NOMO-1 treated with dmso at 0.1 percent for 144 hours (cell line): ENCODE measurements at regions not wholly inside any gene's neighbourhood (a gene's known extent, or its start where the extent isn't known, plus 50 kb on each side); places are given as distances from the start of the nearest gene placed in this dataset.
A peak's percentile ranks its signal among the peaks of the same experiment; 100 is the strongest.

Source experiments
- DNase-seq: peaks from one replicate; lab custom pipeline; 2025; ENCODE audit not compliant: unreplicated experiment; lab: John Stamatoyannopoulos, UW

DNA sequence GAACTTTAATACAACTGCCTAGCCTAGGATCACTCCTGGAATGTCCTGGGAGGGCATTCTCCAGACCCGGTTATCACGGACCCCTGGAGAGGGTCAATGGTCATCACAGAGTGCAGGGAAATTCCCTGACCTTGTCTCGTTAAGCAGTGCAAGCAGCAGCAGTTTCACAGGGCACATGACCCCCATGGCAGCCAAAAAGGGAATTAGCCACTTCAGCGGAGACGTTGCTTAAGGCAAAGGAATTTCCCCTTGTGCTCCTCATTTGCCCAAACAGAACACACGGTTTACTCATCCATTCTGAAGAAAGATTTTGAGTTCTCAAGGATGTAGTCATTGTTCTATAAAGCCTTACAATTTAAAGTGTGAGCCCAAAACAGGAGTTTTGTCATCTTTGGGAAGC lies 260.3 kb downstream of the SNX13 start:
- peak; percentile 29 for DNase-seq

DNA sequence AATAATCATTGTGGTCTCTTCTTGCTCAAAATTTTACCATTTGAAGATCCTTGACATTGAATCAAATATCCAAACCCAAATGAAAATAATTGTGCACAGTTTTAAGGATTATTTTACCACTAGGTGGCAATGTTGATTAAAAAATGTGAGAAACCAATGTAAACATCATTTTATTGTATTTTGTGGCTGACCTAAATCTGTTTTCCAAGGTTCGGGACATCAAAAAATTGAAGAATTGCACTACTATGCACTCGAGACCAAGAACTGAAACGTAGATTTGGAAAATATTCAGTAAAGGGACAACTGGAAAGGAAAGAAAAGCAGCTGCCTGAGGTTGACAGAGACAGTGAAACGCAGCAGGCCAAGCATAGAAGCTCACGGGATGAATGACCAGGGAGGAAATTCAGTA lies 259.3 kb downstream of the SNX13 start:
- no peak for DNase-seq

DNA sequence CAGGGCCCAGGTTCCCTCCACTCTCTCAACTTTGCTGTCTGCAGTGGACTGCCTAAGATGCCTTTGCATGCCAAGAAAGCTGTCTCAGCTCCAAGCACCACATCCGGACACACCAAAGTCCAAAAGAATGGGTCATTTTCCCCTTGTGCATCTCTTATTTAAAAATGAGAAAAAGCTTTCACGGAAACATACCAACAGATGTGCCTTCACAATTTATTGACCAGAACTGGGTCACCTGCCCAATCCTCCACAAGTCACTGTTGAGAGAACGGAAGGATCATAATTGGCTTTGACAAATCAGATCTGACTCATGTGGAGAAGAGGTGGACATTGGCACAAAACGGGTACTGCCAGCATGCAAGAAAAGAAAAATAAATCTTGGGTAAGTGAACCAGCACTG lies 258.3 kb downstream of the SNX13 start:
- no peak for DNase-seq

GRCh38 chr7:17682586-17682985 lies 257.7 kb downstream of the SNX13 start:
- DNase-seq, result no peak

DNA sequence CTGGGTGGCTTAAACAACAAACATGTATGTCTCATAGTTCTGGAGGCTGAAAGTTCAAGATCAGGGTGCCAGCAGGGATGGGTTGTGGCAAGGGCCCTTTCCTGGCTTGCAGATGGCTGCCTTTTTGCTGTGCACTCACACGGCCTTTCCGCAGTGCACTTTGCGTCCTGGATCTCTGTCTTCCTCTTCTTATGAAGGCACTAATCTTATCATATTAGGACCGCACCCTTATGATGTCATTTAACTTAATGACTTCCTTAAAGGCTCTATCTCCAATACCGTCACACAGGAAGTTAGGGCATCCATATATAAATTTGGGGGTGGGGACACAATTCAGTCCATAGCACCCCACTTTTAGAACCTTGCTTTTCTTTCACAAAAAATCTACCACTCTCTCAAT lies 255.2 kb downstream of the SNX13 start:
- no peak for DNase-seq

GRCh38 chr7:17687361-17687760 lies 252.9 kb downstream of the SNX13 start:
- DNase-seq, result no peak

GRCh38 chr7:17689361-17689902 lies 250.9 kb downstream of the SNX13 start:
- no peak for DNase-seq

GRCh38 chr7:17690030-17690429 lies 250.3 kb downstream of the SNX13 start:
- peak; percentile 86 for DNase-seq

DNA sequence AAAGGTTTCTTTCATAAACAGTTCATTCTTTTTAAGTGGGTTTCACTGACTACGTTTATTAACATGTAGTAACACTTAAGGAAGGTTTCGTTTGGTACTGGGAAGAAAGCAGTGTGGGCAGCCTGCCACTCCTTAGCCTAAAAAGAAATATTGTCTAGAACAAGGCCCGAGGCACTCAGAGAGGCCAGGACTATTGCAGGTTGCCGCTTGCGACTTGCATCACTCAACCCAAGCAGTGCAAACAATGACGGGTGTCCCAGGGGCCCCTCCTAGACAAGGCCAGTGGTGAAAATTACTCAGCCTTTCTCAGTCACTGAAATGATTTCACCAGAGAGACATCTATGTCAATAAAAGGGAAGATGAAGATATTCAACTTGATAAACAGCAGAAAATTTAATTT lies 243.9 kb downstream of the SNX13 start:
- peak; percentile 75 for DNase-seq

DNA sequence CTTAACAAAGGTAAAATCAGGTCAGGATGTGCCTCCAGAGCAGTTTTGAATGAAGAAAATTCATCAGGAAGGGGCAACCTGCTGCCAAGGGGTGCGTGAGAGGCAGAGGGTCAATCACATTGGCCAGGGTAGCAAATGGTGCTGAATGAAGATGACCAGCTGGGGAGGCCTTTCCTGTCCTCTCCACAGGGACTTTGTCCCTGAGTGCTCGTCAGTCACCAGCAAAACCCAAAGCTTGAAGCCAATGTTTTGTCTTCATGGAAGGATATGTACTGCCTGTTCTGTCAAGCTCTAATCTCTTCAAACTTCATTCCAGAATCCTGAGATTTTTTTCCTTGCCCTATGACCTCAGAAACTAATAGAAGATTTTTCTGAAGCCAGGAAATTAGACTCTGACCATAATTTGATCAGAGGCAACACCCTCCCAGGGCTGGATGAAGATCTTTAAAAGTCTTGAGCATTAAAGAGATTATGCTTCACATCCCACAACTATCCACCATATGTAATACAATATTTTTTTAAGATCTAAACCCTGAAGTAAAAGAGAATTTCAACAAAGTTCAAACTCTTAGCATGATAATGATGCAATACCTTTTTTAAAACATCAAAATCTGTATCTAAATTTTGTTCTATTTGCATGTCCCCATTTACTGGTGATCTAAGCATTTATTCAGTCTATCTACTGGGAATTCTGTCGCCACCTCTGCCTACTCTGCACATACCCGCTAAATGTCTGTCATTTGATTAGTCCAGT lies 243.0 kb downstream of the SNX13 start:
- DNase-seq, result no peak

GRCh38 chr7:17699696-17700095 lies 240.6 kb downstream of the SNX13 start:
- DNase-seq, result no peak

- DNase-seq, result no peak
Measured at GRCh38 chr7:17700138-17700537, 240.2 kb downstream of the SNX13 start.

- DNase-seq, result no peak
Measured at GRCh38 chr7:17706275-17706674, 234.0 kb downstream of the SNX13 start.

- DNase-seq, result peak; percentile 43
Measured at GRCh38 chr7:17706734-17707133, 233.6 kb downstream of the SNX13 start.

- DNase-seq, result no peak
Measured at GRCh38 chr7:17709127-17709526, 231.2 kb downstream of the SNX13 start.

DNA sequence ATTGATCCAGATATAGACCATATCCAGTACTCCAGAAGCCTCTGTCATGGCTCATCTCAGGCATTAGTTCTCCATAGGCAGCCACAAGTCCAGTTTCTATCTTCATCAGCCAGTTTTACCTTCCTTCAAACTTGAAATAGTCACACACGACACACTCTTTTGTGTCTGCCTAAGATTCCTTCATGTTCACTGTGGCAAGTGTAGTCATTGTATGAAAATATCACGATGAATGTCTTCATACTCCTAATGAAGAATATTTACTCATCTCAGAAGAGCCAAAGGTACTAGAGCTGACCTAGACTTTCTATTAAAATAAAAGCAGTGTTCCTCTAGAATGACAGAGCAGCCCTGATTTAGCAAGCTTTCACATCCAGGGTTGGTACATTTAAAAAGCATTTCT lies 230.7 kb downstream of the SNX13 start:
- DNase-seq, result no peak

- DNase-seq, result no peak
Measured at GRCh38 chr7:17710312-17710711, 230.0 kb downstream of the SNX13 start.

GRCh38 chr7:17713584-17713983 lies 226.7 kb downstream of the SNX13 start:
- no peak for DNase-seq

- DNase-seq, result no peak
Measured at GRCh38 chr7:17716816-17717215, 223.5 kb downstream of the SNX13 start.

DNA sequence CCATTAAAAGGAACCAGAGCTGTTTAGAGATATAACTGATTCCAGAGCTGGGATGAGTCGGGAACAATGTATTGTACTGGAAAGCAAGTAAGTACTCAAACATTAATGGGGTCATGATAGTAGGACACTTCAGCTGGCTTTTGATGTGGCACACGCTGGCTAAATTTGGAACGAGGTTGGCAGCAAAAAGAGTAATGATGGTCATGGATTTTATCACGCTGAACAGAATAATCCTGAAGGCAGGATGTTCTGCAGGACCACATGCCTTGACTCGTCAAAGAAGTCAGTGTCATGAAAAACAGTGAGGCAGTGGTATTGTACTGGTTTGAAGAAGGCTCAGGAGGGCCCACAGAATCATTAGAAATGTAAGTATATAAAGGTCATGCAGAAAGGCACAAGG lies 220.3 kb downstream of the SNX13 start:
- no peak for DNase-seq

- no peak for DNase-seq
Measured at GRCh38 chr7:17721736-17722285, 218.5 kb downstream of the SNX13 start.

- no peak for DNase-seq
Measured at GRCh38 chr7:17722798-17723197, 217.5 kb downstream of the SNX13 start.

- no peak for DNase-seq
Measured at GRCh38 chr7:17725821-17726220, 214.5 kb downstream of the SNX13 start.
